Endometrium (tissue), 2 donors: ENCODE measurements at regions not wholly inside any gene's neighbourhood (a gene's known extent, or its start where the extent isn't known, plus 50 kb on each side); places are given as distances from the start of the nearest gene placed in this dataset.
"Not testable (repeated sequence)": the region's sequence is repeated elsewhere in the genome, so short reads cannot be mapped to it uniquely, and the experiment has no call there.

ENCODE experiments used
- FAIRE-seq: peaks from 2 replicates; lab custom pipeline; 2012; peaks lifted over from hg19 to GRCh38; lab: Jason Lieb, UNC
- donor health status: control.
- donor health status: control.

- FAIRE-seq: no peak
Measured at GRCh38 chr5:29161399-29162291, 2031.8 kb upstream of the CDH6 start.

- FAIRE-seq: no peak
Measured at GRCh38 chr5:29157975-29158374, 2035.5 kb upstream of the CDH6 start.

- FAIRE-seq: no peak
Measured at GRCh38 chr5:29150840-29151239, 2042.6 kb upstream of the CDH6 start.

GRCh38 chr5:29148581-29148980 is 2044.9 kb upstream of the CDH6 start:
- FAIRE-seq: no peak

GRCh38 chr5:29148073-29148472 is 2045.4 kb upstream of the CDH6 start:
- FAIRE-seq: no peak

- FAIRE-seq: no peak
Measured at GRCh38 chr5:29143266-29143665, 2050.2 kb upstream of the CDH6 start.

GRCh38 chr5:29134418-29134817 is 2059.1 kb upstream of the CDH6 start:
- FAIRE-seq: no peak

GRCh38 chr5:29131285-29131684 is 2062.2 kb upstream of the CDH6 start:
- FAIRE-seq: no peak

GRCh38 chr5:29130786-29131185 is 2062.7 kb upstream of the CDH6 start:
- no peak for FAIRE-seq

GRCh38 chr5:29127524-29128156 is 2065.8 kb upstream of the CDH6 start:
- not testable (repeated sequence) for FAIRE-seq

- not testable (repeated sequence) for FAIRE-seq
Measured at GRCh38 chr5:29126462-29126861, 2067.0 kb upstream of the CDH6 start.

- no peak for FAIRE-seq
Measured at GRCh38 chr5:29122306-29122705, 2071.2 kb upstream of the CDH6 start.

GRCh38 chr5:29114331-29114768 is 2076.0 kb upstream of the CDH9 start:
- FAIRE-seq: no peak

GRCh38 chr5:29113516-29113915 is 2075.1 kb upstream of the CDH9 start:
- FAIRE-seq: no peak

GRCh38 chr5:29099585-29099984 is 2061.2 kb upstream of the CDH9 start:
- FAIRE-seq: no peak

- no peak for FAIRE-seq
Measured at GRCh38 chr5:29089591-29090130, 2051.3 kb upstream of the CDH9 start.

- FAIRE-seq: no peak
Measured at GRCh38 chr5:29085142-29085541, 2046.8 kb upstream of the CDH9 start.

- no peak for FAIRE-seq
Measured at GRCh38 chr5:29079771-29080170, 2041.4 kb upstream of the CDH9 start.

- FAIRE-seq: no peak
Measured at GRCh38 chr5:29077451-29077850, 2039.1 kb upstream of the CDH9 start.

GRCh38 chr5:29069104-29069402 is 2030.7 kb upstream of the CDH9 start:
- no peak for FAIRE-seq

GRCh38 chr5:29061381-29061780 is 2023.0 kb upstream of the CDH9 start:
- no peak for FAIRE-seq

GRCh38 chr5:29054694-29055093 is 2016.3 kb upstream of the CDH9 start:
- FAIRE-seq: peak; percentile 65

GRCh38 chr5:29054282-29054681 is 2015.9 kb upstream of the CDH9 start:
- FAIRE-seq: no peak

- FAIRE-seq: no peak
Measured at GRCh38 chr5:29051509-29051908, 2013.1 kb upstream of the CDH9 start.
